ENCODE measurements at regions not wholly inside any gene's neighbourhood (a gene's known extent, or its start where the extent isn't known, plus 50 kb on each side); places are given as distances from the start of the nearest gene placed in this dataset.

DNA sequence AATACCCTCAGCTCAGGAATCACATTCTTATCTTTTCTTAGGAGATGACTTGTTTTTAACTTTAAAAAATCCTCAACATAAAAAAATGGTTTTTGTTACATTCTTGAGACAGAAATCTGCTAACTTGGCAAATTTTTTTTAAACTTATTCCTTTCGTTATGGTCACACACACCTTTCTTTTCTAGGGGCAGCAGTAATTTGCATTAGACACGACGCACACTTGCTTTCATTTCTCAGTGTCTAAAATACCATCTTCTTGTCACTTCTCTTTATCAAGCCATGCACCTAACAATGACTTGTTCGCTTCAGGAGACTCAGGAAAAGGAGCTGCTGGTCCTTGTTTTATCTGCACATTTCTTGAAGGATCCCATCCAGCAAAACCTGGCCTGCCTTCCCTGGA, 112.6 kb upstream of the TBL1X start:
- Histone ChIP-seq H3K4me1 (ENCODE audit: control insufficient read depth, extremely low read depth, insufficient read depth, low read length) (peaks cover 4% of the 10 kb centered on the region), H3K4me2 (ENCODE audit: control insufficient read depth, extremely low read depth, insufficient read depth, low read depth, low read length) (peak overlapping the region; percentile 36), H2AFZ (ENCODE audit: control insufficient read depth, low read length) (no peak overlapping the region), H4K20me1 (ENCODE audit: control insufficient read depth, extremely low read depth, insufficient read depth, low read length) (no peaks in the 10 kb centered on the region), H3K9me1 (ENCODE audit: control insufficient read depth, extremely low read depth, insufficient read depth, low read length) (no peaks in the 10 kb centered on the region), H3K4me3 (ENCODE audit: control insufficient read depth in 2 of 3, extremely low read depth in 1 of 3, insufficient read depth in 2 of 3, low read depth in 1 of 3, low read length in 3 of 3) (no peak overlapping the region), H3K9me3 (ENCODE audit: control insufficient read depth, low read depth, low read length) (no peaks in the 10 kb centered on the region), H3K27ac (ENCODE audit: control insufficient read depth, insufficient read depth, low read length) (no peak overlapping the region), H3K9ac (ENCODE audit: control insufficient read depth, extremely low read depth, insufficient read depth, low read length) (no peak overlapping the region), H3K36me3 (ENCODE audit: control insufficient read depth in 2 of 2, extremely low read depth in 1 of 2, insufficient read depth in 2 of 2, low read length in 2 of 2) (no peaks in the 10 kb centered on the region), H3K79me2 (ENCODE audit: control insufficient read depth, insufficient read depth, low read length) (no peaks in the 10 kb centered on the region), H3K27me3 (ENCODE audit: control insufficient read depth, extremely low read depth, insufficient read depth, low read length) (peaks cover 34% of the 10 kb centered on the region)
- FAIRE-seq (no peak), DNase-seq (ENCODE audit: low read depth, low spot score) (no peak)
- TF ChIP-seq, protein P1, sequence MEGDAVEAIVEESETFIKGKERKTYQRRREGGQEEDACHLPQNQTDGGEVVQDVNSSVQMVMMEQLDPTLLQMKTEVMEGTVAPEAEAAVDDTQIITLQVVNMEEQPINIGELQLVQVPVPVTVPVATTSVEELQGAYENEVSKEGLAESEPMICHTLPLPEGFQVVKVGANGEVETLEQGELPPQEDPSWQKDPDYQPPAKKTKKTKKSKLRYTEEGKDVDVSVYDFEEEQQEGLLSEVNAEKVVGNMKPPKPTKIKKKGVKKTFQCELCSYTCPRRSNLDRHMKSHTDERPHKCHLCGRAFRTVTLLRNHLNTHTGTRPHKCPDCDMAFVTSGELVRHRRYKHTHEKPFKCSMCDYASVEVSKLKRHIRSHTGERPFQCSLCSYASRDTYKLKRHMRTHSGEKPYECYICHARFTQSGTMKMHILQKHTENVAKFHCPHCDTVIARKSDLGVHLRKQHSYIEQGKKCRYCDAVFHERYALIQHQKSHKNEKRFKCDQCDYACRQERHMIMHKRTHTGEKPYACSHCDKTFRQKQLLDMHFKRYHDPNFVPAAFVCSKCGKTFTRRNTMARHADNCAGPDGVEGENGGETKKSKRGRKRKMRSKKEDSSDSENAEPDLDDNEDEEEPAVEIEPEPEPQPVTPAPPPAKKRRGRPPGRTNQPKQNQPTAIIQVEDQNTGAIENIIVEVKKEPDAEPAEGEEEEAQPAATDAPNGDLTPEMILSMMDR (optimal IDR thresholded peaks at IDR 0.05 in 1 of 3, IDR thresholded peaks at IDR 0.05 in 1 of 3, conservative IDR thresholded peaks at IDR 0.05 in 1 of 3; ENCODE audit: extremely low read depth in 1 of 3, insufficient read depth in 2 of 3, low read length in 3 of 3): no peak
- no peak for TF ChIP-seq EZH2 (IDR thresholded peaks at IDR 0.05; ENCODE audit: low read length)
- dilution Hi-C loops (cut with MboI; ENCODE audit: extremely low pct_ligation_motif_present, low sequenced_read_pairs): no loop called here

GRCh38 chrX:9352694-9353411, 112.0 kb upstream of the TBL1X start:
- Histone ChIP-seq H3K4me3 (ENCODE audit: control insufficient read depth in 2 of 3, extremely low read depth in 1 of 3, insufficient read depth in 2 of 3, low read depth in 1 of 3, low read length in 3 of 3) (no peak overlapping the region), H3K4me2 (ENCODE audit: control insufficient read depth, extremely low read depth, insufficient read depth, low read depth, low read length) (peak overlapping the region; percentile 36)

More at GRCh38 chrX:9352694-9353411, 112.0 kb upstream of the TBL1X start:
- no peaks in the 10 kb centered on the region for H4K20me1 ChIP-seq (ENCODE audit: control insufficient read depth, extremely low read depth, insufficient read depth, low read length)
- DNase-seq (ENCODE audit: low read depth, low spot score) (no peak), FAIRE-seq (no peak)
- H3K9me3 ChIP-seq (ENCODE audit: control insufficient read depth, low read depth, low read length): no peaks in the 10 kb centered on the region
- H3K9me1 ChIP-seq (ENCODE audit: control insufficient read depth, extremely low read depth, insufficient read depth, low read length): no peaks in the 10 kb centered on the region
- H3K27me3 ChIP-seq (ENCODE audit: control insufficient read depth, extremely low read depth, insufficient read depth, low read length): peaks cover 35% of the 10 kb centered on the region
- dilution Hi-C loops (cut with MboI; ENCODE audit: extremely low pct_ligation_motif_present, low sequenced_read_pairs): no loop called here
- no peak overlapping the region for H3K9ac ChIP-seq (ENCODE audit: control insufficient read depth, extremely low read depth, insufficient read depth, low read length)
- H3K4me1 ChIP-seq (ENCODE audit: control insufficient read depth, extremely low read depth, insufficient read depth, low read length): peaks cover 4% of the 10 kb centered on the region
- no peaks in the 10 kb centered on the region for H3K36me3 ChIP-seq (ENCODE audit: control insufficient read depth in 2 of 2, extremely low read depth in 1 of 2, insufficient read depth in 2 of 2, low read length in 2 of 2)
- no peak for TF ChIP-seq EZH2 (IDR thresholded peaks at IDR 0.05; ENCODE audit: low read length)
- TF ChIP-seq, protein P1 (optimal IDR thresholded peaks at IDR 0.05 in 1 of 3, IDR thresholded peaks at IDR 0.05 in 1 of 3, conservative IDR thresholded peaks at IDR 0.05 in 1 of 3; ENCODE audit: extremely low read depth in 1 of 3, insufficient read depth in 2 of 3, low read length in 3 of 3): no peak
- no peak overlapping the region for H2AFZ ChIP-seq (ENCODE audit: control insufficient read depth, low read length)
- H3K79me2 ChIP-seq (ENCODE audit: control insufficient read depth, insufficient read depth, low read length): no peaks in the 10 kb centered on the region
- no peak overlapping the region for H3K27ac ChIP-seq (ENCODE audit: control insufficient read depth, insufficient read depth, low read length)

Measured in keratinocyte (primary cell).